Stomach (tissue), 4 donors: ENCODE measurements at regions not wholly inside any gene's neighbourhood (a gene's known extent, or its start where the extent isn't known, plus 50 kb on each side); places are given as distances from the start of the nearest gene placed in this dataset.
"Not testable (repeated sequence)": the region's sequence is repeated elsewhere in the genome, so short reads cannot be mapped to it uniquely, and the experiment has no call there.

Experiments
- CTCF ChIP-seq, 7 experiments: fragments of 450-650 bp in 4 of 7; fragments of 200-600 bp in 3 of 7; sonication (generic) in 3 of 7; IDR thresholded peaks; one replicate each; pipeline ENCODE4 v1.5.1; 2016 to 2019; ENCODE audit warnings: antibody characterized with exemption in 7 of 7, control low read depth in 2 of 7, mild to moderate bottlenecking in 1 of 7
- POLR2A ChIP-seq, 4 donors: fragments of 450-650 bp; IDR thresholded peaks; one replicate each; pipeline ENCODE4 v1.6.1; 2016; ENCODE audit warnings: antibody characterized with exemption in 4 of 4, control low read depth in 2 of 4, mild to moderate bottlenecking in 1 of 4, moderate library complexity in 1 of 4

GRCh38 chr1:146731981-146732680 lies 206.0 kb upstream of the NBPF12 start:
- TF ChIP-seq POLR2A, CTCF (IDR thresholded peaks at IDR 0.05): not testable (repeated sequence)
